Nephron progenitor cell (in vitro differentiated cells): ENCODE measurements at regions not wholly inside any gene's neighbourhood (a gene's known extent, or its start where the extent isn't known, plus 50 kb on each side); places are given as distances from the start of the nearest gene placed in this dataset.

Experiments
- DNase-seq: peaks from one replicate; pipeline ENCODE4 v3.0.0; 2021
- H3K27ac Mint-ChIP-seq: 2 replicates; pipeline ENCODE4 v1.8.0; 2021; ENCODE audit warnings: mild to moderate bottlenecking, moderate library complexity, mixed read lengths
- H3K27me3 Mint-ChIP-seq: 2 replicates; pipeline ENCODE4 v1.8.0; 2021; ENCODE audit warnings: mild to moderate bottlenecking, low read depth, mixed read lengths; ENCODE audit not compliant: poor library complexity
- H3K36me3 Mint-ChIP-seq: 2 replicates; pipeline ENCODE4 v1.8.0; 2021; ENCODE audit warnings: low read depth, mixed read lengths
- H3K4me1 Mint-ChIP-seq: 2 replicates; pipeline ENCODE4 v1.8.0; 2021; ENCODE audit warnings: mixed read lengths
- H3K4me3 Mint-ChIP-seq: 2 replicates; pipeline ENCODE4 v1.8.0; 2021; ENCODE audit warnings: mild to moderate bottlenecking, moderate library complexity, mixed read lengths
- H3K9me3 Mint-ChIP-seq: 2 replicates; pipeline ENCODE4 v1.8.0; 2021; ENCODE audit warnings: mild to moderate bottlenecking, moderate library complexity, mixed read lengths
- TF ChIP-seq, protein P1 (sequence below): fragments of 200-600 bp; sonication (generic); IDR thresholded peaks from 2 replicates; pipeline ENCODE4 v1.5.0; 2021; ENCODE audit warnings: antibody characterized with exemption

DNA sequence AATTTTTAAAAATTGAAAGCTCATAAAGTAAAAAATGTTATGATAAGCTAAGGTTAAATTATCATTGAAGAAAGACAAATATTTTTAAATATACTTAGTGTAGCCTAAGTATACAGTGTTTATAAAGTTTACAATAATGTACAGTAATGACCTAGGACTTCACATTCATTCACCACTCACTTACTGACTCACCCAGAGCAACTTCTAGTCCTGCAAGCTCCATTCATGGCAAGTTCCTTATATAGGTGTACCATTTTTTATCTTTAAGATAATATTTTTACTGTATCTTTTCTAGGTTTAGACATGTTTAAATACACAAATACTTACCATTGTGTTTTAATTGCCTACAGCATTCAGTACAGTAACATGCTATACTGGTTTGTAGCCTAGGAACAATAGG, 112.3 kb upstream of the RADX start:
- no peak for DNase-seq
- H3K4me3 Mint-ChIP-seq = no peak overlapping the region
- peaks cover 13% of the 10 kb centered on the region for H3K4me1 Mint-ChIP-seq
- H3K9me3 Mint-ChIP-seq = peaks cover 31% of the 10 kb centered on the region
- H3K27ac Mint-ChIP-seq = no peak overlapping the region
- no peaks in the 10 kb centered on the region for H3K27me3 Mint-ChIP-seq
- TF ChIP-seq, protein P1, sequence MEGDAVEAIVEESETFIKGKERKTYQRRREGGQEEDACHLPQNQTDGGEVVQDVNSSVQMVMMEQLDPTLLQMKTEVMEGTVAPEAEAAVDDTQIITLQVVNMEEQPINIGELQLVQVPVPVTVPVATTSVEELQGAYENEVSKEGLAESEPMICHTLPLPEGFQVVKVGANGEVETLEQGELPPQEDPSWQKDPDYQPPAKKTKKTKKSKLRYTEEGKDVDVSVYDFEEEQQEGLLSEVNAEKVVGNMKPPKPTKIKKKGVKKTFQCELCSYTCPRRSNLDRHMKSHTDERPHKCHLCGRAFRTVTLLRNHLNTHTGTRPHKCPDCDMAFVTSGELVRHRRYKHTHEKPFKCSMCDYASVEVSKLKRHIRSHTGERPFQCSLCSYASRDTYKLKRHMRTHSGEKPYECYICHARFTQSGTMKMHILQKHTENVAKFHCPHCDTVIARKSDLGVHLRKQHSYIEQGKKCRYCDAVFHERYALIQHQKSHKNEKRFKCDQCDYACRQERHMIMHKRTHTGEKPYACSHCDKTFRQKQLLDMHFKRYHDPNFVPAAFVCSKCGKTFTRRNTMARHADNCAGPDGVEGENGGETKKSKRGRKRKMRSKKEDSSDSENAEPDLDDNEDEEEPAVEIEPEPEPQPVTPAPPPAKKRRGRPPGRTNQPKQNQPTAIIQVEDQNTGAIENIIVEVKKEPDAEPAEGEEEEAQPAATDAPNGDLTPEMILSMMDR = no peak
- no peaks in the 10 kb centered on the region for H3K36me3 Mint-ChIP-seq

DNA sequence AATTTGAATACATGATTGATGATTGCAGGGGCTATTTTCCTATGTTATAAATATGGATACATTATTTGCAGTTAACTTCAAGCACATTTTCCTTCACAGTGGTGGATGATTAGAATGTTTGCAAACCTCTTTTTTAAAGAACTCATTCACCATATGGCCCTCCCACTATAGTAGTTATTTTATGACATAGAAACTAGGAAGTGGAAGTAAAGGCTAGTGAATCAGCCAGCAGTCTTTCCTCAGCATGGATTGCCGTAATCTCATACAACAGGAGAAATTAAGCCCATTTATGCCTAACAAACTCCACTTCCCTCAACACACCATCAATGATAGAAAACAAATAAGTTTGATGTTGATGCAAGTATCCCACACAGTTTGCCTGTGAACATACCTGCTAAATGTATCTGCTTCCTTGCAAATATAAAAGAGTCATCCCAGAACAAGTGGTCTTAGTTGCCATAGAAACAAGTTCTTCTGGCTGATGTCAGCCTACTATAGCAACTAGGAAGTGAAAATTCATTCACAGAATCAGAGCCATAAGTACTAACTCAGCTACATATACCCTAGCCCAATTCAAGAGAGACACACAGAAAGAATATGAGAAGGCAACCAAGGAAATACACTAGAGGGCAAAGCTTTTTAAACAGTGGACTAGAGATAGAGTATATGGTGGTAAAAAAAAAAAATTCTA, 100.9 kb upstream of the RADX start:
- DNase-seq = no peak
- H3K4me1 Mint-ChIP-seq = no peaks in the 10 kb centered on the region
- H3K27me3 Mint-ChIP-seq = peaks cover 4% of the 10 kb centered on the region
- H3K4me3 Mint-ChIP-seq = no peak overlapping the region
- no peak overlapping the region for H3K27ac Mint-ChIP-seq
- H3K36me3 Mint-ChIP-seq = no peaks in the 10 kb centered on the region
- TF ChIP-seq, protein P1 = no peak
- peaks cover 5% of the 10 kb centered on the region for H3K9me3 Mint-ChIP-seq
